Caco-2 (cell line): ENCODE measurements at regions not wholly inside any gene's neighbourhood (a gene's known extent, or its start where the extent isn't known, plus 50 kb on each side); places are given as distances from the start of the nearest gene placed in this dataset.

Experiments used
- BruUV-seq: library from RNA; stranded (reverse); fragments of 400-500 nt; replicated peaks from 2 replicates; lab custom pipeline; 2021; lab: Mats Ljungman, UMichigan
- CTCF ChIA-PET: fragments of 300-600 bp; sonication (Branson Sonifier 250); formaldehyde crosslinking; loops from one replicate; lab custom pipeline; 2022; ENCODE audit warnings: antibody characterized with exemption; lab: Charles Lee
- POLR2A ChIA-PET: fragments of 300-600 bp; sonication (Branson Sonifier 250); formaldehyde crosslinking; loops from one replicate; lab custom pipeline; 2022; ENCODE audit warnings: antibody characterized with exemption; lab: Charles Lee
- DNase-seq, 2 experiments: peaks; one replicate each; pipeline versions ENCODE4 v3.0.0 to v3.0.0-alpha.2; 2020 to 2022
- H3K27me3 ChIP-seq: replicated peaks from 2 replicates; pipeline ENCODE4 v1.6.0; 2011; ENCODE audit warnings: low read length; ENCODE audit not compliant: control insufficient read depth, insufficient read depth
- H3K36me3 ChIP-seq: 2 replicates; pipeline ENCODE4 v1.5.1; 2011; ENCODE audit warnings: low read length; ENCODE audit not compliant: control insufficient read depth, insufficient read depth
- H3K4me1 ChIP-seq: fragments of 250-450 bp; sonication (Bioruptor Pico); 2 replicates; pipeline ENCODE4 v1.5.1; 2020; ENCODE audit warnings: mild to moderate bottlenecking
- H3K4me3 ChIP-seq: 2 replicates; pipeline ENCODE4 v1.5.1; 2011; ENCODE audit warnings: low read depth, mild to moderate bottlenecking, control low read depth, low read length
- H3K9me3 ChIP-seq: fragments of 250-450 bp; sonication (Bioruptor Pico); 2 replicates; pipeline ENCODE4 v1.5.1; 2020; ENCODE audit warnings: mild to moderate bottlenecking, moderate library complexity
- H3K27ac Mint-ChIP-seq: one replicate; pipeline ENCODE4 v1.8.0; 2022; ENCODE audit warnings: mixed read lengths; ENCODE audit not compliant: unreplicated experiment
- H3K27me3 Mint-ChIP-seq: one replicate; pipeline ENCODE4 v1.8.0; 2022; ENCODE audit warnings: mixed read lengths; ENCODE audit not compliant: insufficient read depth, unreplicated experiment
- H3K36me3 Mint-ChIP-seq: one replicate; pipeline ENCODE4 v1.8.0; 2022; ENCODE audit warnings: mild to moderate bottlenecking, mixed read lengths; ENCODE audit not compliant: insufficient read depth, unreplicated experiment
- H3K4me1 Mint-ChIP-seq: one replicate; pipeline ENCODE4 v1.8.0; 2022; ENCODE audit warnings: low read depth, mixed read lengths; ENCODE audit not compliant: unreplicated experiment
- H3K4me3 Mint-ChIP-seq: one replicate; pipeline ENCODE4 v1.8.0; 2022; ENCODE audit warnings: mild to moderate bottlenecking, moderate library complexity, mixed read lengths; ENCODE audit not compliant: unreplicated experiment
- H3K9me3 Mint-ChIP-seq: one replicate; pipeline ENCODE4 v1.8.0; 2022; ENCODE audit warnings: mixed read lengths; ENCODE audit not compliant: unreplicated experiment
- intact Hi-C: fragments of 100-400 bp; cut with micrococcal nuclease; formaldehyde crosslinking; loops from one replicate; pipeline ENCODE4 v1.10.0; 2022; ENCODE audit not compliant: unreplicated experiment
- TF ChIP-seq, protein P1 (sequence below), 2 experiments: fragments of 200-600 bp in 1 of 2; IDR thresholded peaks; 1 replicate in 1 of 2; 2 replicates in 1 of 2; pipeline versions ENCODE4 v1.5.1 to v1.8.0; 2011 to 2022; ENCODE audit warnings: antibody characterized with exemption in 1 of 2, control low read depth in 1 of 2, inconsistent platforms in 1 of 2, low read depth in 1 of 2, low read length in 1 of 2, mild to moderate bottlenecking in 1 of 2, moderate library complexity in 1 of 2; ENCODE audit not compliant: insufficient read depth in 1 of 2, severe bottlenecking in 1 of 2, unreplicated experiment in 1 of 2

DNA sequence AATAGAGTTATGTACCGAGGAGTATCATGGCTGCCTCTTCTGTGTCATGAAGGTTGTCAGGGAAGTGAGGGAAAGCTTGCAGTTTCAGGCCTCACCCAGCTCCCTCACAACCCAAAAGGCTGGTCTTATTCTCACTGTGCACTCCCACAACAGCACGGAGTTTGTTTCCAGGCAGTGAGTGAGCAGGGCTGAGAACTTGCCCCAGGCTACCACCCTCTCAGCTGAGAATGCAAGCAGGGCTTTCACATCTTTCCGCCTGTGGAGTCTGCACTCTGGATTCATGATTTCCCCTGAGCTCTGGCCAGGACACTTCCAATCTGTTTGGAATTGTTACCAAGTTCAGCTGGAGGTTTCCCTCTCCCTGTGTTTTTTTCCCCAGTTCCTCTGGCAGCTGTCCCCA is 2284.7 kb upstream of the PCDH20 start:
- Histone ChIP-seq H3K4me3 (no peak overlapping the region), H3K27me3 (no peaks in the 10 kb centered on the region)

GRCh38 chr13:63699948-63700347 is 2284.3 kb upstream of the PCDH20 start:
- Histone ChIP-seq H3K4me3 (no peak overlapping the region), H3K4me1 (no peaks in the 10 kb centered on the region), H3K9me3 (no peaks in the 10 kb centered on the region), H3K36me3 (no peaks in the 10 kb centered on the region), H3K27me3 (no peaks in the 10 kb centered on the region)
- intact Hi-C loops = no loop called here
- no peaks in the 10 kb centered on the region for H3K27me3 Mint-ChIP-seq
- H3K9me3 Mint-ChIP-seq = no peaks in the 10 kb centered on the region
- TF ChIP-seq, protein P1, sequence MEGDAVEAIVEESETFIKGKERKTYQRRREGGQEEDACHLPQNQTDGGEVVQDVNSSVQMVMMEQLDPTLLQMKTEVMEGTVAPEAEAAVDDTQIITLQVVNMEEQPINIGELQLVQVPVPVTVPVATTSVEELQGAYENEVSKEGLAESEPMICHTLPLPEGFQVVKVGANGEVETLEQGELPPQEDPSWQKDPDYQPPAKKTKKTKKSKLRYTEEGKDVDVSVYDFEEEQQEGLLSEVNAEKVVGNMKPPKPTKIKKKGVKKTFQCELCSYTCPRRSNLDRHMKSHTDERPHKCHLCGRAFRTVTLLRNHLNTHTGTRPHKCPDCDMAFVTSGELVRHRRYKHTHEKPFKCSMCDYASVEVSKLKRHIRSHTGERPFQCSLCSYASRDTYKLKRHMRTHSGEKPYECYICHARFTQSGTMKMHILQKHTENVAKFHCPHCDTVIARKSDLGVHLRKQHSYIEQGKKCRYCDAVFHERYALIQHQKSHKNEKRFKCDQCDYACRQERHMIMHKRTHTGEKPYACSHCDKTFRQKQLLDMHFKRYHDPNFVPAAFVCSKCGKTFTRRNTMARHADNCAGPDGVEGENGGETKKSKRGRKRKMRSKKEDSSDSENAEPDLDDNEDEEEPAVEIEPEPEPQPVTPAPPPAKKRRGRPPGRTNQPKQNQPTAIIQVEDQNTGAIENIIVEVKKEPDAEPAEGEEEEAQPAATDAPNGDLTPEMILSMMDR (IDR thresholded peaks at IDR 0.05; ENCODE audit: insufficient read depth in 1 of 2, low read depth in 1 of 2, low read length in 1 of 2, severe bottlenecking in 1 of 2, unreplicated experiment in 1 of 2) = no peak
- DNase-seq = no peak
- H3K36me3 Mint-ChIP-seq = no peaks in the 10 kb centered on the region
- POLR2A ChIA-PET = no interaction called here
- no peaks in the 10 kb centered on the region for H3K4me1 Mint-ChIP-seq
- H3K27ac Mint-ChIP-seq = no peak overlapping the region
- CTCF ChIA-PET = no interaction called here
- no TSS peak for BruUV-seq
- no peak overlapping the region for H3K4me3 Mint-ChIP-seq

More for the DNA sequence above, 2284.7 kb upstream of the PCDH20 start:
- no peaks in the 10 kb centered on the region for H3K9me3 ChIP-seq
- no peak for DNase-seq
- Mint-ChIP-seq H3K36me3 (no peaks in the 10 kb centered on the region), H3K4me3 (no peak overlapping the region), H3K27ac (no peak overlapping the region), H3K27me3 (no peaks in the 10 kb centered on the region), H3K4me1 (no peaks in the 10 kb centered on the region), H3K9me3 (no peaks in the 10 kb centered on the region)
- intact Hi-C loops = no loop called here
- H3K4me1 ChIP-seq = no peaks in the 10 kb centered on the region
- CTCF ChIA-PET = no interaction called here
- no TSS peak for BruUV-seq
- H3K36me3 ChIP-seq = no peaks in the 10 kb centered on the region
- TF ChIP-seq, protein P1 (IDR thresholded peaks at IDR 0.05; ENCODE audit: insufficient read depth in 1 of 2, low read depth in 1 of 2, low read length in 1 of 2, severe bottlenecking in 1 of 2, unreplicated experiment in 1 of 2) = no peak
- POLR2A ChIA-PET = no interaction called here

GRCh38 chr13:63696055-63696454 is 2280.4 kb upstream of the PCDH20 start:
- DNase-seq = no peak
- Histone ChIP-seq H3K27me3 (no peaks in the 10 kb centered on the region), H3K4me3 (no peak overlapping the region), H3K4me1 (no peaks in the 10 kb centered on the region), H3K9me3 (no peaks in the 10 kb centered on the region), H3K36me3 (no peaks in the 10 kb centered on the region)
- TF ChIP-seq, protein P1 (IDR thresholded peaks at IDR 0.05; ENCODE audit: insufficient read depth in 1 of 2, low read depth in 1 of 2, low read length in 1 of 2, severe bottlenecking in 1 of 2, unreplicated experiment in 1 of 2) = no peak
- Mint-ChIP-seq H3K9me3 (peaks cover 9% of the 10 kb centered on the region), H3K36me3 (no peaks in the 10 kb centered on the region), H3K27me3 (no peaks in the 10 kb centered on the region), H3K27ac (no peak overlapping the region), H3K4me1 (no peaks in the 10 kb centered on the region), H3K4me3 (no peak overlapping the region)
- BruUV-seq = no TSS peak
- intact Hi-C loops = no loop called here
- CTCF ChIA-PET = no interaction called here
- POLR2A ChIA-PET = no interaction called here
